GM12891 (cell line): ENCODE measurements at regions not wholly inside any gene's neighbourhood (a gene's known extent, or its start where the extent isn't known, plus 50 kb on each side); places are given as distances from the start of the nearest gene placed in this dataset.

Experiments
- POLR2A ChIP-seq: IDR thresholded peaks from 2 replicates; pipeline ENCODE4 v1.6.1; 2011; ENCODE audit warnings: low read depth, low read length, control low read depth
- POLR2AphosphoS5 ChIP-seq: IDR thresholded peaks from 2 replicates; pipeline ENCODE4 v1.6.1; 2011; ENCODE audit warnings: low read depth, low read length, control low read depth
- SPI1 ChIP-seq: IDR thresholded peaks from 2 replicates; pipeline ENCODE4 v1.6.1; 2011; ENCODE audit warnings: low read depth, low read length, control low read depth
- TAF1 ChIP-seq: IDR thresholded peaks from 2 replicates; pipeline ENCODE4 v1.6.1; 2011; ENCODE audit warnings: low read depth, low read length, control low read depth

DNA sequence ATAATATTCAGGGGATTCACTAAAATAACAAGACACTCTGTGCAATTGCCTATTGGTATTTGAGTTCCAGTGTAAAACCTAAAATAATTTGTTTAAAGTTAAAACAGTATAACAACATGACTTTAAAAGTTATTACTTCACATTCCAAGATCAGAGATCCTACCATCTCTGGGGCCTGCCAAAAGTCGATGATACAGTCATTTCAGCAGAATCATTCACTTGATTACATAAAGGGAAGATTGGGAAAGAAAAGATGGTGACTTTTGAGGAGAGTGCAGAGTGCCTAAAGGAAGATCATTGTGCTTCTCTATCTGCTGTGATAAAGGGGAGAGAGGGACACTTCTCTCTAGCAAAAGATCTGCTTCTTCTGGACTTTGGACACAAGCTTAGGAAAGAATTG is 784.4 kb upstream of the ADGRL4 start:
- TF ChIP-seq POLR2A = no peak
- no peak for TF ChIP-seq TAF1
- TF ChIP-seq POLR2AphosphoS5 = no peak
- no peak for TF ChIP-seq SPI1
